ENCODE measurements at regions not wholly inside any gene's neighbourhood (a gene's known extent, or its start where the extent isn't known, plus 50 kb on each side); places are given as distances from the start of the nearest gene placed in this dataset.

DNA sequence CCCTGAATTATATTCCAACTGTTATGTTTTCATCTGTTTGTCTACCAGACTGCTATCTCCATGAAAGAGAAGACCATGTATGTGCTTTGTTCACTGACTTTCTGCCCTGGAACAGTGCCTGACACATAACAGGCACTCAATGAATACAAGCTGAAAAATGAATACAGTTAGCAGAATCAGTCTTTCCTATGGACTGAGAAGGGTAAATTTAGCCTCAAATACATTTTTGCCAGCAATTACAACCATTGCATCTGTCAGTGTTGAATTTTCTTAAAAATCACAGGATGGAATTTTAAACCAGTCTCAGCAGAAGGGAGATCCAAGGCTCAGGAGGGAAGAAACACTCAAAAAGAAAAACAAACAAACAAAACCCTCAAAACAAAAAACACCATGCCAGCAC, 1018.1 kb downstream of the XPNPEP1 start:
- Histone ChIP-seq H3K4me3 (ENCODE audit: extremely low read depth, insufficient read depth, low read length, poor library complexity, severe bottlenecking) (no peak overlapping the region), H3K27ac (ENCODE audit: low read depth, low read length, severe bottlenecking) (no peak overlapping the region), H3K9me3 (ENCODE audit: control insufficient read depth, low read length) (peaks cover 7% of the 10 kb centered on the region), H3K36me3 (ENCODE audit: control insufficient read depth, insufficient read depth, low read length) (no peaks in the 10 kb centered on the region), H3K4me1 (ENCODE audit: control insufficient read depth, insufficient read depth, low read length, poor library complexity, severe bottlenecking) (no peaks in the 10 kb centered on the region)

DNA sequence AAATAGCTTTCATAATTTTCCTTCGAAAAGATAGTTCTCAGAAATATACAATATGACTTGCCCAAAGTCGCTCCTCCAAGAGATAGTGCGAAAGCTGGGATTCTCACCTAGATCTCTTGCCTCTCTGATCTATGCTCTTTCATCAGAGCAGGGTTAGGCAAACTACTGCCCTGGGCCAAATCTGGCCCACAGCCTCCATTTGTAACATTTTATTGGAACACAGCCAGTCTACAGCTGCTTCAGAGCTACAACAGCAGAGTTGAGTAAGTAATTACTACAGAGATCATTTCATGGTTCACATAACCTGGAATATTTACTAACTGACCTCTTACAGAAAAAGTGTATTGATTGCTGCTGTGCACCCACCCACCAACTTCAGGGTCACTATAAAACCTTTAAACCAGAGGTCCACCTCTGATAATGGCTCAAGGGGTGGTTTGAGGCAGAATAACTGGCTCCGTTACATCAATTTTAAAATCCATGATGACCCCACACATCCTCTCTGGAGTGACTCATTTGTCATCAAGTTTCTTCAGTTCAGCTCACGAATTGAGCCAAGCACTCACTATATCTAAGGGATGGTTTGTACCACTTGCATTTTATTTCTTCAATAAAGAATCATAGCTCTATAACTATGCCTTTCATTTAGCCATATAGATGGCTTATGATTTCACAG, 1019.0 kb downstream of the XPNPEP1 start:
- H3K4me3 ChIP-seq (ENCODE audit: extremely low read depth, insufficient read depth, low read length, poor library complexity, severe bottlenecking) = no peak overlapping the region
- 82 to 84% methylated on average over 5 of the region's 5 CpGs for WGBS, 2 experiments (ENCODE audit: insufficient coverage in 2 of 2)
- H3K27ac ChIP-seq (ENCODE audit: low read depth, low read length, severe bottlenecking) = no peak overlapping the region

DNA sequence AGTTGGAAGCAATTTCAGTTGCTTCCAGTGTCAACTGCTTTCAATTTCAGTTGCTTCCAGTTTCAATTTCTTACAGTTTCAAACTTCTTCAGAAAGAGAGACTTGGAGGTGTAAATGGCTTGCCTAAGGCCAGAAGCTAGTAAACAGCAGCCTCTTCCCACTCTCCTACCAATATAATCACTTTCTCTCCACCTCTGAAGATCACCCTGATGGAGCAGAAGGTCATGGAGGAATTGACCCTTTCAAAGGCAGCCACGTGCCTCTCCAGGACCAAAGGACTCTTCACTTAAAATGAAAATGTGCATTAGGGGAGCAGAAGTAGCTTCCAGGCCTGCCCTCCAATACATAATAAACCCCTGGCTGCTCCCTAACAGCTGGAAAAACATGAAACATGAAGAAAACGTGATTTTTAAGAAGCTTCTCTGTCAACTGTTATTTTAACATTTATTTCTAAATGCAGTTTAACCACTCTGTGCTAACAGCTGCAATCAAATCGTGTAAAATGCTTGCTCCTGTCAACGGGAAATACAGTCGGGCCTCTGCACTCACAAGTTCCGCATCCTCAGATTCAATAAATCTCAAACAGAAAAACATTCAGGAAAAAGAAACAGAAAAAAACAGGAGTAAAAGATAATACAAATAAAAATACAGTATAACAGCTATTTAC, 1020.6 kb downstream of the XPNPEP1 start:
- WGBS, 2 experiments (ENCODE audit: insufficient coverage in 2 of 2) = 20 to 67% methylated on average over 1 to 3 of the region's 6 CpGs
- Histone ChIP-seq H3K36me3 (ENCODE audit: control insufficient read depth, insufficient read depth, low read length) (no peaks in the 10 kb centered on the region), H3K27ac (ENCODE audit: low read depth, low read length, severe bottlenecking) (no peak overlapping the region), H3K4me3 (ENCODE audit: extremely low read depth, insufficient read depth, low read length, poor library complexity, severe bottlenecking) (no peak overlapping the region), H3K4me1 (ENCODE audit: control insufficient read depth, insufficient read depth, low read length, poor library complexity, severe bottlenecking) (no peaks in the 10 kb centered on the region), H3K9me3 (ENCODE audit: control insufficient read depth, low read length) (peaks cover 7% of the 10 kb centered on the region)

More for the DNA sequence above, 1019.0 kb downstream of the XPNPEP1 start:
- Histone ChIP-seq H3K4me1 (ENCODE audit: control insufficient read depth, insufficient read depth, low read length, poor library complexity, severe bottlenecking) (no peaks in the 10 kb centered on the region), H3K9me3 (ENCODE audit: control insufficient read depth, low read length) (peaks cover 7% of the 10 kb centered on the region), H3K36me3 (ENCODE audit: control insufficient read depth, insufficient read depth, low read length) (no peaks in the 10 kb centered on the region)

DNA sequence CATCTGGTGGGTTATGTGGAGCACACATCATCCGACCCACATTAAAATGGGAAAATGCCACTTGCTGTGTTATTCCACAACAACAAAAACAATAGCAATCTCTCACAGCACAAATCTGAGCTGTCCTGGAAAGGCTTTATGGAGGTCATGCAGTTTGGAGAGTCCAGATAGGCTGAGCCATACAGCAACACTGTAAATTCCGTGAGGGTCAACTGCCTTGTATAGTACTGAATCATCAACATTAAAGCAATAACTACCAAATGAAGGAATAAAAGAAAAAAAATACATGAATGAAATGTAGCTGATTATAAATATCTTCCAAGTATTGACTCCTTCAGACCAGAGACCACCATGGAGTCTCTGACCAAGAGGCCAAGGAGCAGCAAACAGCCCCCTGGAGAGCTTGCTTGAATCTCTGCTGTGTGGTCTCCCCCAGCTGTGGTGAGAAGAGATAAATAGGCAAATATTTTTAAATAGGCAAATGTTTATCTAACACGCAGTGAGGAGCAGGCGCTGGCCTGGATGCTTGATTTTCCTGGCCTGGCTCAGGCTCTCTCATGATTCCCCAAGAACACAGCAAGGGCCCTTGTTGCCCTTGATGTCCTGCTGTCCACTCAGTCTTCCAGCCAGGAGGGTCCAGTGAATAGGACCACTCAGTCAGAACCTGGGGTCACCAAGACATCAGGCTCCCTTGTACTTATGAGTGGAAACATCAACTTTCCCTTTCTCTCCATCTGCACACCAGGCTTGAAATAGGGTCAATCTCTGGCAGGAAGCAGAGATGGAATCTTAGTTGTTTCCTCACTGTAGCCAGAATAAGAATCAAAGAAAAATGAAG, 1021.3 kb downstream of the XPNPEP1 start:
- Histone ChIP-seq H3K27ac (ENCODE audit: low read depth, low read length, severe bottlenecking) (no peak overlapping the region), H3K9me3 (ENCODE audit: control insufficient read depth, low read length) (peaks cover 7% of the 10 kb centered on the region), H3K4me3 (ENCODE audit: extremely low read depth, insufficient read depth, low read length, poor library complexity, severe bottlenecking) (no peak overlapping the region), H3K4me1 (ENCODE audit: control insufficient read depth, insufficient read depth, low read length, poor library complexity, severe bottlenecking) (no peaks in the 10 kb centered on the region), H3K36me3 (ENCODE audit: control insufficient read depth, insufficient read depth, low read length) (no peaks in the 10 kb centered on the region)
- 88 to 100% methylated on average over 2 of the region's 4 CpGs for WGBS, 2 experiments (ENCODE audit: insufficient coverage in 2 of 2)

DNA sequence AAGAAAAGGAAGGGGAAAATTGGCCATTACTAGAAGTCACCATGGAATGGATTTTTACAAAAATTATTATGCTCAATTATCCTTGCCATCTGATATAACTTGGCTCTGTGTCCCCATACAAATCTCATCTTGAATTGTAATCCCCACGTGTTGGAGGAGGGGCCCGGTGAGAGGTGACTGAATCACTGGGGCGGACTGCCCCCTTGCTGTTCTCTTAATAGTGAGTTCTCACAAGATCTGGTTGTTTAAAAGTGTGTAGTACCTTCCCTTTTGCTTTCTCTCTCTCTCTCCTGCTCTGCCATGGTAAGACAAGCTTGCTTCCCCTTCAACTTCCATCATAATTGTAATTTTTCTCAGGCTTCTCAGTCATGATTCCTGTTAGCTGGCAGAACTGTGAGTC, 1023.6 kb downstream of the XPNPEP1 start:
- Histone ChIP-seq H3K4me3 (ENCODE audit: extremely low read depth, insufficient read depth, low read length, poor library complexity, severe bottlenecking) (no peak overlapping the region), H3K4me1 (ENCODE audit: control insufficient read depth, insufficient read depth, low read length, poor library complexity, severe bottlenecking) (no peaks in the 10 kb centered on the region), H3K36me3 (ENCODE audit: control insufficient read depth, insufficient read depth, low read length) (no peaks in the 10 kb centered on the region), H3K27ac (ENCODE audit: low read depth, low read length, severe bottlenecking) (no peak overlapping the region), H3K9me3 (ENCODE audit: control insufficient read depth, low read length) (peaks cover 5% of the 10 kb centered on the region)
- no CpG with 5 or more reads among the region's 3 CpGs for WGBS, 2 experiments (ENCODE audit: insufficient coverage in 2 of 2)

DNA sequence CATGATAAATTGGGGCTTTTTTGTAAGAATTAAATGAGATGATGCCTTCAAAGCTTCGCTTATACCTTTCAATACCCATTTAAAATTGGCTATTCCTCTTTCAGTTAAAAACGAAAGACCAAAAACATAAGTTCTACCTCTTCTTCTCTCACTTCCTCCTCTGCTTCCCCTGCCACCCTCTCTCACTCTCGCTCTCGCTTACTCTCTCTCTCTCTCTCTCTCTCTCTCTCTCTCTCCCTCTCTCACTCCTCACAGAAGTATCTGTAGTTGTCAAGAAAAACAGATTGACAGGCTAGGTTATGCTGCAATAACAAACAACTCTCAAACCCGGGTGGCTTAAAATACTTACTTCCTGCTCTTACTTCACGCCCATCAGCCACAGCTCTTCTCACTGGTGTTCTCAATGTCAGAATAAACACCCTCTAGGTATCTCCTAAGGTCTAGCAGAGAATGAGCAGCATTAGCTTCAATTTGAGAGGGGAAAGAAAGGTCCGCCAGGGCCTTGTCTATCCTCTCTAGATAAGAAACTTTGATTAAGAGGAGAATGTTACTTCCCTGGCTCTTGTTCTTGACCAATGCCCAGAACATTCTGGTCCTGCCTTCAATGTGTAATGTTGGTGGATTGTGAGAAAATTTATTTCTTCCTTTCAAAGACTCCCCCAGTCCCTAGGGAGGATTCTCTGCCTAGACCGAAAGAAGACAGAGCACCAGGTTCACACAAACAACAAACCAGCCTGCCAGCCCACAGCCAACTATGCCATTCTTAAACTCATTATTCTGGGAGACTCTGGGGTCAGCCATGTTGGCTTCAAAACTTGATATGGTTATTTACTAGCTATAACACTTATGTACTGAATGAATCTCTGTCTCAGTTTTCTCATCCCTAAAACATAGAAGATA, 1028.7 kb downstream of the XPNPEP1 start:
- H3K4me3 ChIP-seq (ENCODE audit: extremely low read depth, insufficient read depth, low read length, poor library complexity, severe bottlenecking) = no peak overlapping the region
- no peak overlapping the region for H3K27ac ChIP-seq (ENCODE audit: low read depth, low read length, severe bottlenecking)
- 57 to 83% methylated on average over 1 to 3 of the region's 8 CpGs for WGBS, 2 experiments (ENCODE audit: insufficient coverage in 2 of 2)
- no peaks in the 10 kb centered on the region for H3K4me1 ChIP-seq (ENCODE audit: control insufficient read depth, insufficient read depth, low read length, poor library complexity, severe bottlenecking)
- peaks cover 16% of the 10 kb centered on the region for H3K9me3 ChIP-seq (ENCODE audit: control insufficient read depth, low read length)
- H3K36me3 ChIP-seq (ENCODE audit: control insufficient read depth, insufficient read depth, low read length) = no peaks in the 10 kb centered on the region

DNA sequence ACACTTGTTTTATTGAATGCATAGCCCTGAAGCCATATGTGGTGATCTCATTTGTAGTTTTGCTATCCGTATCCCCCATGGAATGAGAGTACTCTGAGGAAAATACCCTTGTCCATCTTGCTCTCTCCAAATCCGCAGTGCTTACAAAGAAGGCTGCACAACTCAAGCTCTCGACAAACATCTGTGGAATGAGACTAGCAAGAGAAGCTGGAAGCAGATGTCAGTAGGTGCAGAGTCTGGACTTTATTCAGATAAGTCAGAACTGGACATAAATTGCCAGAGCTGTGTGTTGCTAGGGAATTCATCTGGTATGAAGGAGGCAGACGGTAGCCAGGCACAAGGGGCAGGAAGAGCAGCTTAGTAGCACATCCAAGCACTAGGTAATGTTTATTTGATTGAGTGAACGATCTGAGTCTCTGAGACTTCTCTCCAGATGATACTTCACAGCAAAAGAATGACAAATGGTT, 1046.2 kb downstream of the XPNPEP1 start:
- Histone ChIP-seq H3K4me1 (ENCODE audit: control insufficient read depth, insufficient read depth, low read length, poor library complexity, severe bottlenecking) (no peaks in the 10 kb centered on the region), H3K4me3 (ENCODE audit: extremely low read depth, insufficient read depth, low read length, poor library complexity, severe bottlenecking) (no peak overlapping the region), H3K9me3 (ENCODE audit: control insufficient read depth, low read length) (no peaks in the 10 kb centered on the region), H3K36me3 (ENCODE audit: control insufficient read depth, insufficient read depth, low read length) (no peaks in the 10 kb centered on the region), H3K27ac (ENCODE audit: low read depth, low read length, severe bottlenecking) (peak overlapping the region; percentile 60)
- WGBS, 2 experiments (ENCODE audit: insufficient coverage in 2 of 2) = 66 to 69% methylated on average over 3 to 4 of the region's 5 CpGs

DNA sequence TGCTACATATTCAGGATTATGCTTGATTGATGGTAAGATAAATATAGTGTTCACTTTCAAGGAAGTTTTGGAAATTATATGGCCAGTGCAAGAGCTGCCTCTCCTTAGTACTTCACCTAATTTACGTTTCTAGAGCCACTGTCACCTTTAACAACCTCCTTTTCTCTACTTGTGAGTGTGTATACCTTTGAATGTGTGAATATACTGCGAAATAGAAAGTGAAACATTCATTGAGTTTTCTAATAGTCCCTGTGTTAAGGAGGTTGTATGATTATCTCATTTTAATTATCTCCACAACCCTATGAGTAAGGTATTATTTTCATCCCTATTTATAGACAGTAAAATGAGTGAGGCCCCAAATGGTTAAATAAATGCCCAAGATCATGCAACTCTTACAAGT, 1050.5 kb downstream of the XPNPEP1 start:
- WGBS, 2 experiments (ENCODE audit: insufficient coverage in 2 of 2) = no CpG with 5 or more reads among the region's 2 CpGs

DNA sequence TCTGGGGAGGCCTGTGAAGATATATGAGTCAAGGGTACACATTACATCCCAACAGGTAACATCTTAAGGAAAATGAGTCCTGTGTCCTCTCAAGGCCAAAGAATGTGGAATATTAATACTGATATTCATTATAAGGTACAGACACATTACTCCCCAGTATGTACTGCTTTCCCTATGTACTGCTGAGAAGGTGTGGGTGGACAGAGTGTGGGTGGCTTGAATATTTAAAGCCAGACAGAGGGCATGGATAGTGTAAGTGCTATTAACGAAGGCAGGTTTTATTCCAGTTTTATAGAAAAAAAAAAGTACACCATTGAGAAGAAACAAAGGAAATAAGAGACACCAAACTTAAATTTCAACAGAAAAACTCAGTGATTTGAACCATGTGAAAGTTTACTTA, 1054.4 kb downstream of the XPNPEP1 start:
- no peaks in the 10 kb centered on the region for H3K9me3 ChIP-seq (ENCODE audit: control insufficient read depth, low read length)
- H3K4me3 ChIP-seq (ENCODE audit: extremely low read depth, insufficient read depth, low read length, poor library complexity, severe bottlenecking) = no peak overlapping the region
- H3K4me1 ChIP-seq (ENCODE audit: control insufficient read depth, insufficient read depth, low read length, poor library complexity, severe bottlenecking) = no peaks in the 10 kb centered on the region
- no CpG with 5 or more reads among the region's 1 CpG for WGBS, 2 experiments (ENCODE audit: insufficient coverage in 2 of 2)
- H3K36me3 ChIP-seq (ENCODE audit: control insufficient read depth, insufficient read depth, low read length) = no peaks in the 10 kb centered on the region
- no peak overlapping the region for H3K27ac ChIP-seq (ENCODE audit: low read depth, low read length, severe bottlenecking)

More for the DNA sequence above, 1050.5 kb downstream of the XPNPEP1 start:
- H3K9me3 ChIP-seq (ENCODE audit: control insufficient read depth, low read length) = no peaks in the 10 kb centered on the region
- H3K36me3 ChIP-seq (ENCODE audit: control insufficient read depth, insufficient read depth, low read length) = no peaks in the 10 kb centered on the region
- no peaks in the 10 kb centered on the region for H3K4me1 ChIP-seq (ENCODE audit: control insufficient read depth, insufficient read depth, low read length, poor library complexity, severe bottlenecking)
- no peak overlapping the region for H3K4me3 ChIP-seq (ENCODE audit: extremely low read depth, insufficient read depth, low read length, poor library complexity, severe bottlenecking)
- H3K27ac ChIP-seq (ENCODE audit: low read depth, low read length, severe bottlenecking) = no peak overlapping the region

DNA sequence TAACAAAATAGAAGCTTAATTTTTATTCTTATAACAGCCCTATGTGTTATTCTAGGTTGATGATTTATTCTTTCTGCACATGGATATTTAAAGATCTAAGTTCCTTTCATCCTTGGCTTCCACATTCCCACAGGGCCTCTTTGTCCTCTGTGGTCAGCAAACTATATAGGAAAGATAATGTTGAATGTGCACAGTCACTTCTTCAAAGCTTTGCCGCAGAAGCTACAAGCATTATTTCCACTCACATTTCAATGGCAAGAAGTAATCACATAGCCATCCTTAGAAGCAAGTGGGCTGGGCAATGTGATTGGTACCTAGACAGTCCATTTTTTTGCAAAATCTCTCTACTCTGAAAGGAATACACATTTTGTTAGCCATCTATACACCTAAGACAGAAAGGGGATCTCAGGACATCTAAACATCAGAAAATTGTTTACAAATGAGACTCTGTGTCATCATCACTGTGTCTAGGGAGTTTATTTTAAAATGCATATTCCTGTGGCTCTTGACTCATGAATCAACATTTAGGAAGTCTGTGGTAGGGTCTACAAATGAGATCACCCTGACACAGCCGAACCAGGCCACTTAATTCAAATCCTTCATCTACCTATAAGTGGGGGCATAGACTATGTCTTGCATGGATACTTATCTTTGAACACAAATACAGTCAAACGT, 1060.5 kb downstream of the XPNPEP1 start:
- H3K9me3 ChIP-seq (ENCODE audit: control insufficient read depth, low read length) = no peaks in the 10 kb centered on the region
- H3K36me3 ChIP-seq (ENCODE audit: control insufficient read depth, insufficient read depth, low read length) = no peaks in the 10 kb centered on the region
- no peak overlapping the region for H3K27ac ChIP-seq (ENCODE audit: low read depth, low read length, severe bottlenecking)
- H3K4me3 ChIP-seq (ENCODE audit: extremely low read depth, insufficient read depth, low read length, poor library complexity, severe bottlenecking) = no peak overlapping the region
- no CpG with 5 or more reads among the region's 3 CpGs for WGBS, 2 experiments (ENCODE audit: insufficient coverage in 2 of 2)
- no peaks in the 10 kb centered on the region for H3K4me1 ChIP-seq (ENCODE audit: control insufficient read depth, insufficient read depth, low read length, poor library complexity, severe bottlenecking)

Data from mesodermal cell (in vitro differentiated cells).